Kidney tubule cell (primary cell): ENCODE measurements at regions not wholly inside any gene's neighbourhood (a gene's known extent, or its start where the extent isn't known, plus 50 kb on each side); places are given as distances from the start of the nearest gene placed in this dataset.

Experiments used
- DNase-seq: peaks from one replicate; pipeline ENCODE4 v3.0.0-alpha.2; 2018; ENCODE audit warnings: low spot score

GRCh38 chr18:1848716-1849115 lies 722.6 kb downstream of the METTL4 start:
- DNase-seq: peak; percentile 84

- DNase-seq: no peak
Observed at GRCh38 chr18:1849386-1849785, 721.9 kb downstream of the METTL4 start.

- peak; percentile 77 for DNase-seq
Observed at GRCh38 chr18:1857281-1857680, 714.0 kb downstream of the METTL4 start.

GRCh38 chr18:1861473-1861872 lies 709.8 kb downstream of the METTL4 start:
- DNase-seq: no peak

GRCh38 chr18:1865869-1866268 lies 705.4 kb downstream of the METTL4 start:
- no peak for DNase-seq

- no peak for DNase-seq
Observed at GRCh38 chr18:1872274-1872673, 699.0 kb downstream of the METTL4 start.

GRCh38 chr18:1875219-1875618 lies 696.1 kb downstream of the METTL4 start:
- no peak for DNase-seq

GRCh38 chr18:1884623-1885022 lies 686.7 kb downstream of the METTL4 start:
- DNase-seq: no peak

GRCh38 chr18:1891641-1892040 lies 679.7 kb downstream of the METTL4 start:
- DNase-seq: no peak

GRCh38 chr18:1892191-1892590 lies 679.1 kb downstream of the METTL4 start:
- no peak for DNase-seq

GRCh38 chr18:1895456-1896185 lies 675.7 kb downstream of the METTL4 start:
- no peak for DNase-seq

- no peak for DNase-seq
Observed at GRCh38 chr18:1906421-1906820, 664.9 kb downstream of the METTL4 start.

GRCh38 chr18:1907470-1908206 lies 663.7 kb downstream of the METTL4 start:
- no peak for DNase-seq

- peak; percentile 60 for DNase-seq
Observed at GRCh38 chr18:1914489-1914888, 656.8 kb downstream of the METTL4 start.

- DNase-seq: peak; percentile 5
Observed at GRCh38 chr18:1916869-1917523, 654.3 kb downstream of the METTL4 start.

- DNase-seq: no peak
Observed at GRCh38 chr18:1917569-1917968, 653.7 kb downstream of the METTL4 start.

- no peak for DNase-seq
Observed at GRCh38 chr18:1922066-1922465, 649.2 kb downstream of the METTL4 start.

- DNase-seq: no peak
Observed at GRCh38 chr18:1928711-1929110, 642.6 kb downstream of the METTL4 start.

- no peak for DNase-seq
Observed at GRCh38 chr18:1929720-1930119, 641.6 kb downstream of the METTL4 start.

GRCh38 chr18:1930291-1931270 lies 640.7 kb downstream of the METTL4 start:
- DNase-seq: no peak

- DNase-seq: no peak
Observed at GRCh38 chr18:1952486-1952885, 618.8 kb downstream of the METTL4 start.
